Hematopoietic multipotent progenitor cell treated with erythropoietin and hydrocortisone succinate and interleukin-3 and kit ligand, for 4 days (in vitro differentiated cells): ENCODE measurements at regions not wholly inside any gene's neighbourhood (a gene's known extent, or its start where the extent isn't known, plus 50 kb on each side); places are given as distances from the start of the nearest gene placed in this dataset.
"Not testable (repeated sequence)": the region's sequence is repeated elsewhere in the genome, so short reads cannot be mapped to it uniquely, and the experiment has no call there.

Experiments used
- DNase-seq: peaks from one replicate; pipeline ENCODE4 v3.0.0-alpha.2; 2015

DNA sequence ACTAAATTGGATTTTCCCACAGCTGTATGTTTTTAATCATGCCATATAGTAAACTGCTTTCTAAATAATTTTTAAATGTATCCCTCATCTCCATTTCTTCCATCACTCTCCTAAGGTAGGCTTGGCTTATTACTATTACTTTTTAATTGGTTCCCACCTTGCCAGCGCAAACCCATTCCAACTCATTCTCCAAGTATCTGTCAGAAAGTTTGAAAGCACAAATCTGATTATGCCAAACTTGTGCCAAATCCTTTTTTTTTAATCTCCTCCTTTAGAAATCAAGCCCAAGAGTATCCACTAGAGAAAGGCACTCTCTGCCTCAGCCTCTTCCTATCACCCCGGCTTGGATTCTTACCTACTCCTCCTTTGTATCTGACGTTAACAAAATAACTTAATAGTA, 784.5 kb downstream of the TBL1XR1 start:
- DNase-seq = no peak

DNA sequence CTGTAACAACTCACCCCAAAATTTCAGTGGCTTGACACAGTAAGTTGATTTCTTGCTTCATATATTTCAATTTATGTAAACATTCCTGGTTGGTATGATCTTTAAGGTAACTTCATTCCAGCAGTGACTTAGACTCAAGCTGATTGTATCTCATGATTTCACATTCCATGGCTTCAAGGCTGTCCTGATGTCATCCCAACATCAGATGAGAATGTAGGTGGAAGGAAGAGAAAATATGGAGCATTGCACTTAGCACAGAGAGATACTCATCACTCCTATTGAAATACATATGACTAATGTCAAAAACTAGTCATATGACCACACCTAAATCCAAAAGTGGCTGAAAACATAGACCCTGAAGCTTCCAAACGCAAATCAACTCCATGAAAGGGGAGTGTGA, 793.8 kb downstream of the TBL1XR1 start:
- DNase-seq = no peak

DNA sequence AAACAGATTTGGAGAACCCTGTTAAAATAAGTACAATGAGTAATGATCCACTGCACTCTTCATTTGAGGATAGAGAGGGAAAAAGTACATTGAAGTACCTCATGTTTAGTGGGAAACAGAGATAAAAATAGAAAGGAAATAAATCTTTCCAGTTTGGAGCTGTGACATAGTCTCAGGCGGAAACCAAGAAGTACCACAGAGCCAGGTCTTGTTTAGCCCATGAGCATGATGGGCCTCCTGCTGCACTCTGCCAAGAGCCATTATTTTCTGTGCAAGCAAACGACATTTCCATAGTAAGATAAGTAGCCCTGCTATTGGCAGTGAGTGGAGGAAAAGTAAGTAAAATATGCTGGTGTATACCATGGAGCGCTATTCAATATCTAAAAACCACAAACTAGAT, 796.1 kb downstream of the TBL1XR1 start:
- no peak for DNase-seq

DNA sequence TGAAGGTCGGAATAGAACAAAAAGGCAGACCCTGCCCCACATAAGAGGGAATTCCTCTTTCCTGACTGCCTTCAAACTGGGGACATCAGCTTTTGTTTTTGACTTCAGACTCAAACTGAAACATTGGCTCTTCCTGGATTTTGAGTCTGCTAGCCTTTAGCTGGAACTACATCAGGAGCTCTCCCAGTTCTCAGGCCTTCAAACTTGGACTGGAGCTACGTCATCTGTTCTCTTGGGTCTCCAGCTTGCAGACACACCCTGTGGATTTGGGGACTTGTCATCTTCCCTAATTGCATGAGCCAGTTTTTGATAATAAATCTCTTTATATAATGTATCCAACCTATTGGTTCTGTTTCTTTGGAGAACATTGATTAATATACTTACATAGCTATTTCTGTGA, 798.1 kb downstream of the TBL1XR1 start:
- DNase-seq = no peak

DNA sequence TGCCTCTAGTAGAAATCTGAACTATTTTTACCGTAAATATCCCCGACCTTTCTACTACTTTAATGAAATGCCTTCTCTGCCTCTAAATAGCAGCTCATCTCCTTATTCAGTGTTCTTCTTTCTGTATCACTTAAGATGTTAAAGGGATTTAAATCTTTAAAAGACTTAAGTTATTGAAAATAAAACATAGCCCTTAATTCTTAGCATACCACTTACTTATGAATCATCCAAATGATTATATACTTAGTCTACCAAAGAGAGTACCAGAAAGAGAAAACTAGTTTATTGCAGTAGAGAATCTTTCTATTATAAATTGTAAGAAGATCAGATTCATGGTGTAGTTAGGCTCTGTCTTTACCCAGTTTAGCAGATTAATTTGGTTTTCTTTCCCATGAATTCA, 802.0 kb downstream of the TBL1XR1 start:
- no peak for DNase-seq

DNA sequence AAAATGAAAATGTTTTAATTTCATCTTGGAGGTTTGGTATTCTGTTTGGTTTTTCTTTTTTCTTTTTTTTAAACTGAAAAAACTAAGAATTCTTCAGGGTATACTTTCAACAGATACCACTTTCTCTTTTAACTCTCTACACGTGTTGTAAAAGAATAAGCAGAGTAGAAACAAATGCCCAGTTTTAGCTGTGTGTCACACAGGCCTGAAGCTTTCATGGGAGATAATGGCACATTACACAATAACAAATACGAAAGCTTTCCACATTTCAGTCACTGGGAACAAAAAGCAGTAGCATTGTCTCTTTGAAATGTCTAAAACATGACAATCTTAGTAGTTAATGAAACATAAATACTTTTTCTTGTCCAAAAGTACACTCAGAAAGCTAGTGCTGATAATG, 818.5 kb downstream of the TBL1XR1 start:
- no peak for DNase-seq

DNA sequence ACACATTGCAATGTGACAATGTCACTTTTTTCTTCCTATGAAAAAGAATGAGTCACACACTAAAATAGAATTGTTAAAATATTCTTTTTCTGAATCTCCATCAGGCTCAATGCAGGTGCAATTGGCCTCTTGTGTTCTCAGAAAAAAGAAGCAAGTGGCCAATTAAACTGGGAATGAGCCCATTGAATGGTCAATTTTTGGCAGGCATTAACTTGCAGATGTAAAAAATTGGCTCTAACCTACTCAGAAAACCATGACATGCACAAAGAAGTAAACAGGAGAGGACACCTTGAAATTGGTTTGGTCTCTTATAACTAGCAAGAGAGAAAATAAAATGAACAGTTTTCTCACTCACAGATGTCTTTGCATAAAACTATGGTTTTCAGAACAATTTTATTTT, 820.8 kb downstream of the TBL1XR1 start:
- DNase-seq = no peak

DNA sequence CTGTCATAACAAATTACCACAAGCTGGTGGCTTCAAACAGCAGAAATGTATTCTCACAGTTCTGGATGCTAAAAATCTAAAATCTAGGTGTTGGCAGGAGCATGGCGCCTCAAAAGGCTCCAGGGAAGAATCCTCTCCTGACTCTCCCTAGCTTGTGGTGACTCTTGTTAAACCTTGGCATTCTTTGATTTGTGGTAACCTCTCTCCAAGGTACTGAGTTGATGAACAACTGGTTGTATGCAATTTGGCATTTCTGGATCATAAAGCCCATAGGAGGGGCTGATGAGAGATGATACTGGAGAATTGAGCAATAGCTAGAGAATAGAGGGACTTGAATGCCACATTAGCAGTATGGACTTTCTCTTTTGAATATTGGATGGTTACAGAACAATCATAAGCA, 821.8 kb downstream of the TBL1XR1 start:
- DNase-seq = no peak

DNA sequence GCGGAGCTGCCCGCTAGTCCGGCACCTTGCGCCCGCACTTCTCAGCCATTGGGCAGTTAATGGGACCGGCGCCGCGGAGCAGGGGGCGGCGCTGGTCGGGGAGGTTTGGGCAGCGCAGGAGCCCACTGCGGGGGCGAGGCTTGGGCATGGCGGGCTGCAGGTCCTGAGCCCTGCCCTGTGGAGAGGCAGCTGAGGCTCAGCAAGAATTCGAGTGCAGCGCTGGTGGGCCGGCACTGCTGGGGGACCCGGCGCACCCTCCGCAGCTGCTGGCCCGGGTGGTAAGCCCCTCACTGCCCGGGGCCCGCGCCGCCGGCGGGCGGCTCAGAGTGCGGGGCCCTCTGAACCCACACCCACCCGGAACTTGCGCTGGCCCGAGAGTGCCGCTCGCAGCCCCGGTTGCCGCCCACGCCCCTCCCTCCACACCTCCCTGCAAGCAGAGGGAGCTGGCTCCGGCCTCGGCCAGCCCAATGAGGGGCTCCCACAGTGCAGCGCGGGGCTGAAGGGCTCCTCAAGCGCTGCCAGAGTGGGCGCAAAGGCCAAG, 835.0 kb downstream of the TBL1XR1 start:
- DNase-seq = no peak

DNA sequence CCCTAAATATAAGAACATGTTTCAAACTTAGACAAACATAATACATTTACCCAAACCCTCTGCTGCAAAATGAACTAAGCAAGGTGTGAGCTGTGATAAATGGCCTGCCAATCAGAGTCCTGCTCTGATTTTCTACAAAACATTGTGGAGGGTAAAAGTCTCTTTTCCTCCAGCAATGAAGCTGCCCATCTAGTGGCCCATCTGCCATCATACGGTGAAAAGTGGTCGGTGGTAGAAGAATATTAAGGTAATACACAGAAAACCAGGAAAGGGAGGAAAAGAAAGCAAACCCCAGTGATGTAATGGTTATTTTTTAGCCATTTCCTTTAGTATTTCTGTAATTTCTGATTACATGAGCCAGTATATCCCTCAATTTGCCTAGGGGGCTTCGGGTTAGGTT, 838.1 kb downstream of the TBL1XR1 start:
- DNase-seq = no peak

DNA sequence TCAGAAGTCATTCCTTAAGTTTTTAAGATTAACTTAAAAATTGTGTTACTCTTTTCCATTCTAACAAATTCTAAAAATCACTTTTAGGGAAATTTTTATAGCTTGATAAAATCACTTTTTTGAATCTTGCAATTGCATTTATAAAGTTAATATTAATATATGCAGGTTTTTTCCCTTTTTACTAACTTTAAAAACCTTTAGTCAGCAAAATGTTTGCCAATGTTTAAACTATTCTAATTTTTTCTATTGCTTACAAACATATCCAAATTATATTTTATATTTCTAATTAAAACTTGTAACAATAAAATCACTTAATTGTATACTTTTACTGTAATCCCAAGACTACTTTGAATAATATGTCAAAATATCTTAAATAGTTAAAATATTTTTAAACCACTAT, 839.4 kb downstream of the TBL1XR1 start:
- no peak for DNase-seq

DNA sequence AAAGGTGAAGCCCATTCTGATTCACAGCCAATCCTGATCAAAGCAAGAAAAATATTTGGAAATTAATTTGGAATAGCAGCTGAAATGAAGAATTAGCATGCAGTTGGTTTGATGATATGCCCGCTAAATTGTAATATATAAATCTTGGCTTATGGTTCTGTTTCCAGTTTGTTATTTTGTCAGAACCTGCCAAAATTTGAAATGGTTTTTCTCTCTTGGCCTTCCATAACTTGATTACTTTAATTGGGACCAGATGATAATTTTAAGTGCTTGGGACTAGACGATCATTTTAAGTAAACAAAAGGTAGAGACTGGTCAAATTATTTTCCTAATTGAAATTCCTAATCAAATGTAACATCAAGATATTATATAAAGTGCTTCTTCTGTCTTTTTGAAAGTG, 842.4 kb downstream of the TBL1XR1 start:
- DNase-seq = no peak

DNA sequence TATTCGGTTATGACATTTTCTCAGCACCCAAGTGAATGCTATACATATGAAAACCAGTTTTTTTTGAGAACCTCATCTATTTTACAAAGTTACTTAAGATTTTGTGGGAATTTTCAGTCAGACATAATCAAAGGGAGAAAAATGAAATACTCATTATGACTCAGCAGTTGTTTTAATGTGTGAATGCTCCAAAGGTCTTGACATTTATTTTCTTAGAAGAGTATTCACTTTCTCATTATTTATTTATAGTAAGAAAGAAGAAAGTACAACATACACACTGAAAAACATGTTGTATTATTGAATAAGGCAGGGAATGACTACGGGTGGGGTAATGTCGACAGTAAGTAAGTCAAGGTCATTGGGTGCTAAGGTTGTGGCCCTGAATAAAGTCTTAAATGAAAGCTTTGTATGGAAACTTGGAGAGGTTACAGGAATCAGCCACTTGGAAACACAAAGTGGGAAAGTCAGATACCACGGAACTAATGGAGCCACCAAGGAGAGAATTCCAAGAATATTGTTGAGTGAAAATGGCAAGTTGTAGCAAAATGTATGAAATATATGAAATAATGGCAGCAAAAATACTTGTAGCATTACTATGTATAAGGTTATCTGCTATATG, 844.5 kb downstream of the TBL1XR1 start:
- no peak for DNase-seq

DNA sequence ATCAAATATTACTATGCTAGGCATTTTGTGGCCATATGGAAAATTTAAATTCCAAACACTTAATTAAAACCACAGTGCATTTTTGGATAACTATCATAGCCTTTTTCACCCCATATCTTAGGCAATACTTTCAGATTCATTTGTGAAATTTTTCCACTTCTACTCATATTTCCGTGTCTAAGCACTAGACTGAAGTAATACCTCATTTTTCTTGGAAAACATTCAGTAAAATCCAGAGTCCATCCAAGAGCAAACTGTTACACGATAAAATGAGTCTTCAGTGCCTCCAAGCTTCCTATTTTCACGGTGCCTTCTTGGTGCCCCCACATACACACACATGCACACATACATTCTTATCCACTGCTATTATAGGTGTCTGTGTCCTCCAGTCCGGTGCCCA, 845.9 kb downstream of the TBL1XR1 start:
- DNase-seq = no peak

DNA sequence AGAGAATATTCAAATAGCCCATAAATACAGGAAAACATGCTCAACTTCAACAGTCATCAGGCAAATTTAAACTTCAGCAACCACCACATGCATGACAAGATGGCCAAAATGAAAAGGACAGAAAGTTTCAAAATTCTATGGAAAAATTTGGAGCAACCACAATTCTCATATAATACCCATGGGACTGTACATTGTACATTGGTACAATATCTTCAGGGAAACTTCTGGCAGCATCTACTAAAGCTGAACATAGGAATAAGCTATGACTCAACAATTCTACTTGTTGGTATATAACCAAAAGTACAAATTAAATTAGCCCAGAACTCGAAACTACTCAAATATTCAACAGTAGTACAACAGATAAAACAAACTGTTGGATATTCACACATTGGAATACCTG, 847.6 kb downstream of the TBL1XR1 start:
- no peak for DNase-seq

DNA sequence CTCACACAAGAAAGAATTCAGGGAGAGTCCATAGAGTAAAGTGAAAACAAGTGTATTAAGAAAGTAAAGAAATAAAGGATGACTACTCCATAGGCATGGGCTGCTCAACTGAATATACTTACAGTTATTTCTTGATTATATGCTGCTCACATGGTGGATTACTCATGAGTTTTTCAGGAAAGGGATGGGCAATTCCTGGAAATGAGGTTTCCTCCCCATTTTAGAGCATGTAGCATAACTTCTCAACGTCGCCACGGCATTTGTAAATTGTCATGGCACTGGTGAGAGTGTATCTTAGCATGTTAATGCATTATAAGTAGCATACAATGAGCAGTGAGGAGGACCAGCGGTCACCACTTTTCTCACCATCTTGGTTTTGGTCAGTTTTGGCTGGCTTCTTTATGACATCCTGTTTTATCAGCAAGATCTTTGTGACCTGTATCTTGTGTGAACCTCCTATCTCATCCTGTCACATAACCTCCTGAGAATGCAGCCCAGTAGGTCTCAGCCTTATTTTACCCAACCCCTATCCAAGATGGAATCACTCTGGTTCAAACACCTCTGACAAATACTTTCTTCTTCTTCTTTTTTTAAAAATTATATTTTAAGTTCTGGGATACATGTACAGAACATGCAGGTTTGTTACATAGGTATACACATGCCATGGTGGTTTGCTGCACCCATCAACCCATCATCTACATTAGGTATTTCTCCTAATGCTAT, 849.7 kb downstream of the TBL1XR1 start:
- no peak for DNase-seq

DNA sequence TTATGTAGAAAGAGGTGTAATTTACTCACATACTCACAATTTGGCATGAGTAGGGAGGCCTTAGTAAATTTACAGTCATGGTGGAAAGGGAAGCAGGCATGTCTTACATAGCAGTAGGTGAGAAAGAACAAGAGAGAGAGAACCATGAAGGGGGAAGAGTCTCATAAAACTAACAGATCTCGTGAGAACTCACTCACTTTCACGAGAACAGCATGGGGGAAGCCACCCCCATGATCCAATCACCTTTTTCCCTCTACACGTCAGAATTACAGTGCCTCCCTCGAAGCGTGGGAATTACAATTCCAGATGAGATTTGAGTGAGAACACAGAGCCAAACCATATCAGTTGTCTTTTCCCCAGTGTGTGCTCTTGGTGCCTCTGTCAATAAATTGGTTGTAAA, 855.3 kb downstream of the TBL1XR1 start:
- no peak for DNase-seq

DNA sequence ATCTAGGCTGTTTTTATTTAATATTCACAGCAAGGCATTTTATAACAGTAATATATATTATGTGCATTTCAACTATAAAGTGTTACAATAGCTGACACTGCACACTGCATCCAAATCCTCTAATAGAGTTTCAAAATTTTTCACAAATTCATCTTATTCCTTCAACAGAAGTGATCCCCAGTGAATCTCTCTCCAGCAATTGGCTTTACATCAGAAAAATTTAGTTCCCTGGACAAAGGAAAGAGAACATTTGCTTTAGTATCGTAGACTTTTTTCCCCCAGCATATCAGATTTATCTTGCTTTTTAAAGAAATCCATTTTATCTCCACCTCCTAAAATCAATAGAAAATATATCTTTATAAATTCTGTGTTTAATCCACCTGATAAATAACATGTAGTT, 868.6 kb downstream of the TBL1XR1 start:
- DNase-seq = no peak

DNA sequence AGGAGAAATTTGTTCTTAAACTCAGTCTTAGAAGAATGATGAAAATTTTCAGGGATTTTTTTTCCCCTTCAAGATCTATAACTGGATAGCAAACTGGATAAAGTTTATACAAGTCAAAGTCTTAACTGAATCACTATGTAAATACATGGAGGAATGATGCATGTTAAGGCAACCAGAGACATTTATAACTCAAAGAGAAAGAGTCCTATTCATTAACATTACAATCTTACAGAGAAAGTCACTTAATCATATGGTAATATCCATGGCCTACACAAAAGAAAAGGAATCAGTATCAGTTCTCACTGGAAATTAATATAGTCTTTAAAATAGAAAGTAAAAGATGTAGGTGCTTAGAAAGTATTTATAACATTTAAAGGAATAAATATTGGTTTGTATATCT, 869.1 kb downstream of the TBL1XR1 start:
- DNase-seq = no peak

DNA sequence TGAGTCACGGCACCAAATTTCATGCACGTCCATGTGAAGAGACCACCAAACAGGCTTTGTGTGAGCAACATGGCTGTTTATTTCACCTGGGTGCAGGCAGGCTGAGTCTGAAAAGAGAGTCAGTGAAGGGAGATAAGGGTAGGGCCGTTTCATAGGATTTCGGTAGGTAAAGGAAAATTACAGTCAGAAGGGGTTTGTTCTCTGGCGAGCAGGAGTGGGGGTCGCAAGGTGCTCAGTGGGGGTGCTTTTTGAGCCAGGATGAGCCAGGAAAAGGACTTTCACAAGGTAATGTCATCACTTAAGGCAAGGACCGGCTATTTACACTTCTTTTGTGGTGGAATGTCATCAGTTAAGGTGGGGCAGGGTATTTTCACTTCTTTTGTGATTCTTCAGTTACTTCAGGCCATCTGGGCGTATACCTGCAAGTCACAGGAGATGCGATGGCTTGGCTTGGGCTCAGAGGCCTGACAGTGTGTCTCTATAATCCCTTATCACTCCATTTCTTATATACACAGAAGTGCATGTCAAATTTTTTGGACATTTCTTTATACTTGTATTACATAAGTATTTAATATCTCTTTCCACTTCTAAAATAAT, 870.3 kb downstream of the TBL1XR1 start:
- not testable (repeated sequence) for DNase-seq

DNA sequence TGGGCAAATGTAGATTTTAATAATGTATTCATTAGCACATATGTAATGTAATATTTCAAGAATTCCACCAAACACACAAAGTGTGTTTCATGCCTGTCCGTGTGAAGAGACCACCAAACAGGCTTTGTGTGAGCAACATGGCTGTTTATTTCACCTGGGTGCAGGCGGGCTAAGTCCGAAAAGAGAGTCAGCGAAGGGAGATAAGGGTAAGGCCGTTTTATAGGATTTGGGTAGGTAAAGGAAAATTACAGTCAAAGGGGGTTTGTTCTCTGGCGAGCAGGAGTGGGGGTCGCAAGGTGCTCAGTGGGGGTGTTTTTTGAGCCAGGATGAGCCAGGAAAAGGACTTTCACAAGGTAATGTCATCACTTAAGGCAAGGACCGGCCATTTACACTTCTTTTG, 875.8 kb downstream of the TBL1XR1 start:
- DNase-seq = not testable (repeated sequence)

DNA sequence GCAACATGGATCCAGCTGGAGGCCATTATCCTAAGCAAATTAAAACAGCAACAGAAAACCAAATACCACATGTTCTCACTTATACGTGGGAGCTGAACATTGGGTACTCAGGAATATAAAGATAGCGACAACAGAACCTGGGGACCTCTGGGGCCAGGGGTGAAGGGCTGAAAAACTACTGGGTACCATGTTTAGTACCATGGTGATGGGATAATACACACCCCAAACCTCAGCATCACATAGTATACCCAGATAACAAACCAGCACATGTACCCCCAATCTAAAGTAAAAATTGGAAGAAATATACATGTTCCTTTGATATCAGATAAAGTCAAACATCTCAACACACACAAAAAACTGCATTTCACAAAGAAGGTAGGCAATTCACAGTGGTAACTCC, 876.2 kb downstream of the TBL1XR1 start:
- DNase-seq = no peak

DNA sequence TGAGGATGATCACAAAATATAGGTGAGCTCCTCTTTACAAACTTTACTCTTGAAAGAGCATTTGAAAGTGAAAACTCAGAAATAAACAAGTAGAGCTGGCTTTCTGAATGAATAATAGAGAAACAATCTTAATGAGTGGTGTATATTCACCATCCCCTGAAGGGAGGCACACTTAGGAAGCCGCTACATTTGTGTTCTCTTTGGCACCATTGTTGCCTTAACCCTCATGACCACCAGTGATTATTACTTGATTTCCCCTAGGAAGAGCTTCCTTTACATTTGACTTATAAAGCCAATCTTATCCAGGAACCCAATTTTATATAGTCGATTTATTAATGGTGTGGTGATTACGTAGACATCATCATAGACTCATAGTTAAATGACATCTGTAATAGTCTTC, 883.9 kb downstream of the TBL1XR1 start:
- no peak for DNase-seq

DNA sequence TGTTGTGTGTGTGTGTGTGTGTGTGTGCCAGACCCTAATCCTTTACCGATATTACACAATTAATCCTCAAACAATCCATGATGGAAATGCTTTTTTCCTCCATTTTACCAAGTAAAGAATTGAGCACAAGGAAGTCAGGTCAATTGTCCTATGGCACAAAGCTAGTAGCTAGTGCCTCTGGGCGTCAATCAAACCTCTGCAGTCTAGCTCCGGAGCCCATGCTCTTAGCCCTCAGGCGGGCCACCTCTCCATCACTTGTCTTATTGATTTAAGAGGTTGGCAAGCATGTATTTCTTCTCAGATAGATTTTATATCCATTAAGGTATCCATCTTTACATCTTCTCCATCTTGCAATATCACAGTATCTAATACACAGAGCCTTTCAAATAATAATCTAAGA, 886.6 kb downstream of the TBL1XR1 start:
- no peak for DNase-seq
